MM.1S (cell line): ENCODE measurements at regions not wholly inside any gene's neighbourhood (a gene's known extent, or its start where the extent isn't known, plus 50 kb on each side); places are given as distances from the start of the nearest gene placed in this dataset.

Experiments
- DNase-seq: peaks from one replicate; pipeline ENCODE4 v3.0.0-alpha.2; 2015
- H2AFZ ChIP-seq: fragments of 300-600 bp; sonication (generic); 2 replicates; pipeline ENCODE4 v1.6.0; 2016; ENCODE audit warnings: antibody characterized with exemption, low read length
- H3F3A ChIP-seq: fragments of 300-600 bp; sonication (generic); 2 replicates; pipeline ENCODE4 v1.6.1; 2016; ENCODE audit warnings: mild to moderate bottlenecking, antibody characterized with exemption, low read length, moderate library complexity, mixed read lengths; ENCODE audit not compliant: insufficient read depth
- H3K27ac ChIP-seq: fragments of 300-600 bp; sonication (generic); 2 replicates; pipeline ENCODE4 v1.5.1; 2016; ENCODE audit warnings: mild to moderate bottlenecking, low read length
- H3K27me3 ChIP-seq: fragments of 300-600 bp; sonication (generic); replicated peaks from 2 replicates; pipeline ENCODE4 v1.6.0; 2016; ENCODE audit warnings: low read length; ENCODE audit not compliant: insufficient read depth
- H3K36me3 ChIP-seq: fragments of 300-600 bp; sonication (generic); replicated peaks from 2 replicates; pipeline ENCODE4 v1.6.1; 2016; ENCODE audit warnings: mild to moderate bottlenecking, low read length, mixed read lengths; ENCODE audit not compliant: insufficient read depth
- H3K4me1 ChIP-seq: fragments of 300-600 bp; sonication (generic); 2 replicates; pipeline ENCODE4 v1.6.1; 2016; ENCODE audit warnings: low read length, mixed read lengths
- H3K4me2 ChIP-seq: fragments of 300-600 bp; sonication (generic); 2 replicates; pipeline ENCODE4 v1.6.0; 2016; ENCODE audit warnings: low read depth, low read length
- H3K4me3 ChIP-seq: fragments of 300-600 bp; sonication (generic); 2 replicates; pipeline ENCODE4 v1.5.1; 2016; ENCODE audit warnings: low read length, mixed read lengths
- H3K79me2 ChIP-seq: fragments of 300-600 bp; sonication (generic); 2 replicates; pipeline ENCODE4 v1.6.1; 2016; ENCODE audit warnings: mixed run types, low read length, mixed read lengths
- H3K9ac ChIP-seq: fragments of 300-600 bp; sonication (generic); 2 replicates; pipeline ENCODE4 v1.6.1; 2016; ENCODE audit warnings: low read length, mixed read lengths
- H3K9me2 ChIP-seq: fragments of 300-600 bp; sonication (generic); replicated peaks from 2 replicates; pipeline ENCODE4 v1.6.1; 2016; ENCODE audit warnings: mild to moderate bottlenecking, low read length, mixed read lengths; ENCODE audit not compliant: insufficient read depth
- H3K9me3 ChIP-seq: fragments of 300-600 bp; sonication (generic); replicated peaks from 2 replicates; pipeline ENCODE4 v1.6.1; 2016; ENCODE audit warnings: mild to moderate bottlenecking, low read length, mixed read lengths; ENCODE audit not compliant: insufficient read depth
- H4K20me1 ChIP-seq: fragments of 300-600 bp; sonication (generic); 2 replicates; pipeline ENCODE4 v1.6.1; 2016; ENCODE audit warnings: mild to moderate bottlenecking, low read length, moderate library complexity, mixed read lengths; ENCODE audit not compliant: insufficient read depth
- EZH2 ChIP-seq: fragments of 300-600 bp; sonication (generic); optimal IDR thresholded peaks from 2 replicates; pipeline ENCODE3; 2017; ENCODE audit warnings: low read depth, mild to moderate bottlenecking, antibody characterized with exemption, low read length, mixed read lengths
- EZH2phosphoT487 ChIP-seq: fragments of 300-600 bp; sonication (generic); IDR thresholded peaks from 2 replicates; pipeline ENCODE4 v1.6.1; 2018; ENCODE audit warnings: antibody characterized with exemption, low read length
- TF ChIP-seq, protein P1 (sequence below): fragments of 300-600 bp; sonication (generic); IDR thresholded peaks from 2 replicates; pipeline ENCODE4 v1.5.1; 2016; ENCODE audit warnings: antibody characterized with exemption, low read length, mixed read lengths

- no peaks in the 10 kb centered on the region for H3K79me2 ChIP-seq
- no peak overlapping the region for H3K4me3 ChIP-seq
- H3K9ac ChIP-seq, result no peak overlapping the region
- H4K20me1 ChIP-seq, result no peaks in the 10 kb centered on the region
- no peaks in the 10 kb centered on the region; the same call in 1 of the 2 replicates for H3K27me3 ChIP-seq
- H3K27ac ChIP-seq, result no peak overlapping the region
- H3K4me1 ChIP-seq, result peaks cover 10% of the 10 kb centered on the region; the same call in 1 of the 2 replicates
- no peaks in the 10 kb centered on the region for H3K9me2 ChIP-seq
- no peak overlapping the region for H3K4me2 ChIP-seq
- H3K9me3 ChIP-seq, result no peaks in the 10 kb centered on the region
- no peaks in the 10 kb centered on the region for H3K36me3 ChIP-seq
- no peak for DNase-seq
- H3F3A ChIP-seq, result no peaks in the 10 kb centered on the region
- H2AFZ ChIP-seq, result no peak overlapping the region
- TF ChIP-seq EZH2phosphoT487 (no peak), EZH2 (no peak)
- TF ChIP-seq, protein P1, sequence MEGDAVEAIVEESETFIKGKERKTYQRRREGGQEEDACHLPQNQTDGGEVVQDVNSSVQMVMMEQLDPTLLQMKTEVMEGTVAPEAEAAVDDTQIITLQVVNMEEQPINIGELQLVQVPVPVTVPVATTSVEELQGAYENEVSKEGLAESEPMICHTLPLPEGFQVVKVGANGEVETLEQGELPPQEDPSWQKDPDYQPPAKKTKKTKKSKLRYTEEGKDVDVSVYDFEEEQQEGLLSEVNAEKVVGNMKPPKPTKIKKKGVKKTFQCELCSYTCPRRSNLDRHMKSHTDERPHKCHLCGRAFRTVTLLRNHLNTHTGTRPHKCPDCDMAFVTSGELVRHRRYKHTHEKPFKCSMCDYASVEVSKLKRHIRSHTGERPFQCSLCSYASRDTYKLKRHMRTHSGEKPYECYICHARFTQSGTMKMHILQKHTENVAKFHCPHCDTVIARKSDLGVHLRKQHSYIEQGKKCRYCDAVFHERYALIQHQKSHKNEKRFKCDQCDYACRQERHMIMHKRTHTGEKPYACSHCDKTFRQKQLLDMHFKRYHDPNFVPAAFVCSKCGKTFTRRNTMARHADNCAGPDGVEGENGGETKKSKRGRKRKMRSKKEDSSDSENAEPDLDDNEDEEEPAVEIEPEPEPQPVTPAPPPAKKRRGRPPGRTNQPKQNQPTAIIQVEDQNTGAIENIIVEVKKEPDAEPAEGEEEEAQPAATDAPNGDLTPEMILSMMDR, result no peak
Measured at GRCh38 chr5:110086658-110087388, 397.1 kb downstream of the MAN2A1 start.

DNA sequence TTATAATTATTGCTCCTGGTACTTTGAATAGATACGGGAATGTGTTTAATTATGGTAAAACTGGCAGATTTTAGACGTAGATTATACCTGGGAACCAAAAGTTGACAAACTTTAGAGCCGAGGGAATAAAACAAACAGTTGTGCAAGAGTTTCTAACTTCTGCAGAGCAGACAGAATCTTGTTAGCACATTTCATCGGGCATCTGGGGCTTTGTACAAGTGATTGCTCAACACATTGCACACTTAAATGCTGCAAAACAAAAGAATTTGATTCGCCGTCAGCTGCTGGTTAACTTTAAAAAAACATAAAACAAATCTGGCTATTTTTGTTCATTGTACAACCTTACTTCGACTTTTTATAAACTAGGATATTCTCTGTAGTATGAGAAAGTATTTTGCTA lies 398.1 kb downstream of the MAN2A1 start:
- TF ChIP-seq EZH2phosphoT487 (no peak), EZH2 (no peak)
- TF ChIP-seq, protein P1, result no peak
- Histone ChIP-seq H3K4me3 (no peak overlapping the region), H3K27ac (no peak overlapping the region), H3K9me2 (no peaks in the 10 kb centered on the region), H3K27me3 (no peaks in the 10 kb centered on the region; the same call in 1 of the 2 replicates), H3K36me3 (no peaks in the 10 kb centered on the region), H2AFZ (no peak overlapping the region), H3K79me2 (no peaks in the 10 kb centered on the region), H3F3A (no peaks in the 10 kb centered on the region), H4K20me1 (no peaks in the 10 kb centered on the region), H3K4me1 (peaks cover 10% of the 10 kb centered on the region; the same call in 1 of the 2 replicates), H3K9ac (no peak overlapping the region), H3K4me2 (no peak overlapping the region), H3K9me3 (no peaks in the 10 kb centered on the region)
- DNase-seq, result no peak

DNA sequence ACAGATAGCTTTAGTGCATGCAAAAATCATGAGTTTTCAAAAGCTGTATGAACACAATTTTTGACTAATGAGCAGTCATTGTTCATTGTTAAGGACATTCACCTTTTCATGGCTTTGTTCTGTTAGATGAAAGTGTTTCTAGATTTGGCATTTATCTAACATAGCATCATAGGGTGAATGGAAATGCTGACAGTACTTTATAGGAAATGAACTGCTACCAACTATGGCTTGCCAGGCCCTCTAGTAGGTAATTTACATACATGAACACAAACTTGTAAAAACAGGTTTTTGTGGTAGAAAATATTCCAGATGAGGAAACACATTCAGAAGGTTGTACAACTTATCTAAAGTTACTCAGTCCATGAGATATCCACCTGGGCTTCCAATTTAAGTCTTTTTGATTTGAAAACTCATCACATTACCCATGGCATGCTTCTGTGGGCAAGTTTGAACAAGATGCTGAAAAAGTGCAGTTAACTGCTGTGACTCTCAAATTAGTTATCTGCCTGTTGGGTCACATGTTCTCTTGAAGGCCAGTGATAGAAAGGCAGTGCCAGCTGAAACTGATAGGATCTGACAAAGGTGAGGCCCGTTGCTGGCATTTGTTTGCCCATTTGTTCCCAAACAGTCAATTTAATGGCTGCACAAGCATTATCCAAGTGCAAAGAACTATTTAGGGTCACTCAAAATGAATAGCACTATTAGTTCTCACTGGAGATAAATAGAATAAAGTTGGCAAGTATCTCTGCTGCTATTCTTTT lies 399.1 kb downstream of the MAN2A1 start:
- H3K27me3 ChIP-seq, result no peaks in the 10 kb centered on the region; the same call in 1 of the 2 replicates
- no peaks in the 10 kb centered on the region for H3K79me2 ChIP-seq
- H3K36me3 ChIP-seq, result no peaks in the 10 kb centered on the region
- DNase-seq, result peak; percentile 24
- no peaks in the 10 kb centered on the region for H3K9me2 ChIP-seq
- no peaks in the 10 kb centered on the region for H3F3A ChIP-seq
- TF ChIP-seq, protein P1, result no peak
- TF ChIP-seq EZH2phosphoT487 (no peak), EZH2 (no peak)
- no peak overlapping the region for H3K9ac ChIP-seq
- H3K4me1 ChIP-seq, result peaks cover 10% of the 10 kb centered on the region; the same call in 1 of the 2 replicates
- no peak overlapping the region for H3K4me3 ChIP-seq
- H3K9me3 ChIP-seq, result no peaks in the 10 kb centered on the region
- H3K4me2 ChIP-seq, result no peak overlapping the region
- H4K20me1 ChIP-seq, result no peaks in the 10 kb centered on the region
- no peak overlapping the region for H2AFZ ChIP-seq
- H3K27ac ChIP-seq, result no peak overlapping the region
